Suprapubic skin (tissue), 4 donors: ENCODE measurements at regions not wholly inside any gene's neighbourhood (a gene's known extent, or its start where the extent isn't known, plus 50 kb on each side); places are given as distances from the start of the nearest gene placed in this dataset.

Experiments used
- CTCF ChIP-seq, 2 donors: fragments of 200-600 bp in 1 of 2; fragments of 450-650 bp in 1 of 2; sonication (generic) in 1 of 2; IDR thresholded peaks; one replicate each; pipeline ENCODE4 v1.5.1; 2016 to 2019; ENCODE audit warnings: antibody characterized with exemption in 2 of 2, mild to moderate bottlenecking in 1 of 2, moderate library complexity in 1 of 2
- EP300 ChIP-seq: sonication (generic); formaldehyde crosslinking; IDR thresholded peaks from one replicate; pipeline ENCODE4 v1.6.1; 2017; ENCODE audit warnings: antibody characterized with exemption
- POLR2A ChIP-seq, 2 donors: fragments of 450-650 bp; IDR thresholded peaks; one replicate each; pipeline ENCODE4 v1.6.1; 2017; ENCODE audit warnings: antibody characterized with exemption in 2 of 2, mild to moderate bottlenecking in 2 of 2, moderate library complexity in 2 of 2
- POLR2AphosphoS5 ChIP-seq, 3 donors: sonication (generic); formaldehyde crosslinking; IDR thresholded peaks; one replicate each; pipeline ENCODE4 v1.6.1; 2017; ENCODE audit warnings: antibody characterized with exemption in 3 of 3

GRCh38 chr10:129075927-129076326 lies 391.1 kb upstream of the MGMT start:
- no peak for TF ChIP-seq EP300
- TF ChIP-seq CTCF (IDR thresholded peaks at IDR 0.05), result no peak
- no peak for TF ChIP-seq POLR2A (IDR thresholded peaks at IDR 0.05)
- TF ChIP-seq POLR2AphosphoS5 (IDR thresholded peaks at IDR 0.05), result no peak
